Dendritic cell treated with granulocyte-macrophage colony-stimulating factor and Interleukin-4, amounts not matched to agents 40 ng/mL and 50 ng/mL, for 4 days (primary cell): ENCODE measurements at regions not wholly inside any gene's neighbourhood (a gene's known extent, or its start where the extent isn't known, plus 50 kb on each side); places are given as distances from the start of the nearest gene placed in this dataset.
"Not testable (repeated sequence)": the region's sequence is repeated elsewhere in the genome, so short reads cannot be mapped to it uniquely, and the experiment has no call there.

Source experiments
- H3K27ac Mint-ChIP-seq: one replicate; pipeline ENCODE4 v1.8.0; 2022; ENCODE audit warnings: mild to moderate bottlenecking, mixed read lengths
- H3K27me3 Mint-ChIP-seq: one replicate; pipeline ENCODE4 v1.8.0; 2022; ENCODE audit warnings: mild to moderate bottlenecking, mixed read lengths
- H3K36me3 Mint-ChIP-seq: one replicate; pipeline ENCODE4 v1.8.0; 2022; ENCODE audit warnings: low read depth, mixed read lengths
- H3K4me1 Mint-ChIP-seq: one replicate; pipeline ENCODE4 v1.8.0; 2022; ENCODE audit warnings: low read depth, mixed read lengths
- H3K4me3 Mint-ChIP-seq: one replicate; pipeline ENCODE4 v1.8.0; 2022; ENCODE audit warnings: mild to moderate bottlenecking, moderate library complexity, mixed read lengths
- H3K9me3 Mint-ChIP-seq: one replicate; pipeline ENCODE4 v1.8.0; 2022; ENCODE audit warnings: mixed read lengths
- intact Hi-C: fragments of 100-400 bp; cut with micrococcal nuclease; formaldehyde crosslinking; loops from one replicate; pipeline ENCODE4 v1.15.0; 2022

GRCh38 chr6:119801056-119801455 is 451.5 kb upstream of the MAN1A1 start:
- intact Hi-C loops, result loop anchor here (10.0 kb wide), 1 partner anchor 494 kb away; no protein-coding TSS in a partner anchor
- Mint-ChIP-seq H3K36me3 (no peaks in the 10 kb centered on the region), H3K4me1 (no peaks in the 10 kb centered on the region), H3K27ac (no peak overlapping the region), H3K9me3 (no peaks in the 10 kb centered on the region), H3K27me3 (no peaks in the 10 kb centered on the region), H3K4me3 (no peak overlapping the region)

GRCh38 chr6:119800526-119800925 is 451.0 kb upstream of the MAN1A1 start:
- Mint-ChIP-seq H3K4me1 (no peaks in the 10 kb centered on the region), H3K36me3 (no peaks in the 10 kb centered on the region), H3K4me3 (no peak overlapping the region), H3K27me3 (no peaks in the 10 kb centered on the region), H3K9me3 (no peaks in the 10 kb centered on the region), H3K27ac (no peak overlapping the region)
- intact Hi-C loops, result loop anchor here (10.0 kb wide), 1 partner anchor 494 kb away; no protein-coding TSS in a partner anchor

GRCh38 chr6:119799596-119800509 is 450.3 kb upstream of the MAN1A1 start:
- no peaks in the 10 kb centered on the region for H3K36me3 Mint-ChIP-seq
- no peaks in the 10 kb centered on the region for H3K4me1 Mint-ChIP-seq
- H3K4me3 Mint-ChIP-seq, result no peak overlapping the region
- no peaks in the 10 kb centered on the region for H3K9me3 Mint-ChIP-seq
- intact Hi-C loops, result loop anchor here (10.0 kb wide), 1 partner anchor 495 kb away; no protein-coding TSS in a partner anchor
- no peaks in the 10 kb centered on the region for H3K27me3 Mint-ChIP-seq
- H3K27ac Mint-ChIP-seq, result no peak overlapping the region

- Mint-ChIP-seq H3K36me3 (no peaks in the 10 kb centered on the region), H3K27me3 (no peaks in the 10 kb centered on the region), H3K27ac (no peak overlapping the region), H3K4me3 (no peak overlapping the region), H3K4me1 (no peaks in the 10 kb centered on the region), H3K9me3 (peaks cover 14% of the 10 kb centered on the region)
- intact Hi-C loops, result no loop called here
Observed at GRCh38 chr6:119791736-119792135, 442.2 kb upstream of the MAN1A1 start.

- Mint-ChIP-seq H3K9me3 (no peaks in the 10 kb centered on the region), H3K27ac (no peak overlapping the region), H3K4me3 (no peak overlapping the region), H3K36me3 (no peaks in the 10 kb centered on the region), H3K4me1 (no peaks in the 10 kb centered on the region), H3K27me3 (no peaks in the 10 kb centered on the region)
- intact Hi-C loops, result no loop called here
Observed at GRCh38 chr6:119781365-119781764, 431.8 kb upstream of the MAN1A1 start.

GRCh38 chr6:119768201-119768600 is 418.6 kb upstream of the MAN1A1 start:
- Mint-ChIP-seq H3K27me3 (no peaks in the 10 kb centered on the region), H3K4me3 (no peak overlapping the region), H3K36me3 (no peaks in the 10 kb centered on the region), H3K27ac (no peak overlapping the region), H3K4me1 (peaks cover 9% of the 10 kb centered on the region), H3K9me3 (peaks cover 33% of the 10 kb centered on the region)
- intact Hi-C loops, result loop anchor here (10.0 kb wide), 1 partner anchor 247 kb away; no protein-coding TSS in a partner anchor

- no peaks in the 10 kb centered on the region for H3K36me3 Mint-ChIP-seq
- intact Hi-C loops, result loop anchor here (10.0 kb wide), 1 partner anchor 250 kb away; no protein-coding TSS in a partner anchor
- H3K27me3 Mint-ChIP-seq, result no peaks in the 10 kb centered on the region
- peaks cover 9% of the 10 kb centered on the region for H3K4me1 Mint-ChIP-seq
- peaks cover 13% of the 10 kb centered on the region for H3K9me3 Mint-ChIP-seq
- no peak overlapping the region for H3K27ac Mint-ChIP-seq
- no peak overlapping the region for H3K4me3 Mint-ChIP-seq
Observed at GRCh38 chr6:119764927-119765681, 415.5 kb upstream of the MAN1A1 start.

GRCh38 chr6:119760046-119760445 is 410.5 kb upstream of the MAN1A1 start:
- H3K4me3 Mint-ChIP-seq, result no peak overlapping the region
- H3K27me3 Mint-ChIP-seq, result no peaks in the 10 kb centered on the region
- intact Hi-C loops, result loop anchor here (10.0 kb wide), 1 partner anchor 255 kb away; no protein-coding TSS in a partner anchor
- H3K36me3 Mint-ChIP-seq, result no peaks in the 10 kb centered on the region
- no peak overlapping the region for H3K27ac Mint-ChIP-seq
- H3K4me1 Mint-ChIP-seq, result no peaks in the 10 kb centered on the region
- no peaks in the 10 kb centered on the region for H3K9me3 Mint-ChIP-seq

- intact Hi-C loops, result no loop called here
- Mint-ChIP-seq H3K9me3 (no peaks in the 10 kb centered on the region), H3K4me3 (no peak overlapping the region), H3K4me1 (no peaks in the 10 kb centered on the region), H3K36me3 (no peaks in the 10 kb centered on the region), H3K27me3 (no peaks in the 10 kb centered on the region), H3K27ac (no peak overlapping the region)
Observed at GRCh38 chr6:119758385-119758784, 408.8 kb upstream of the MAN1A1 start.

- Mint-ChIP-seq H3K4me1 (no peaks in the 10 kb centered on the region), H3K27ac (no peak overlapping the region), H3K36me3 (no peaks in the 10 kb centered on the region), H3K9me3 (no peaks in the 10 kb centered on the region), H3K27me3 (no peaks in the 10 kb centered on the region), H3K4me3 (no peak overlapping the region)
- intact Hi-C loops, result no loop called here
Observed at GRCh38 chr6:119757467-119757866, 407.9 kb upstream of the MAN1A1 start.

- no peaks in the 10 kb centered on the region for H3K4me1 Mint-ChIP-seq
- no peak overlapping the region for H3K4me3 Mint-ChIP-seq
- H3K27me3 Mint-ChIP-seq, result no peaks in the 10 kb centered on the region
- H3K9me3 Mint-ChIP-seq, result peaks cover 15% of the 10 kb centered on the region
- no peaks in the 10 kb centered on the region for H3K36me3 Mint-ChIP-seq
- no peak overlapping the region for H3K27ac Mint-ChIP-seq
- intact Hi-C loops, result loop anchor here (10.0 kb wide), 2 partner anchors 305 to 595 kb away; no protein-coding TSS in a partner anchor
Observed at GRCh38 chr6:119749335-119749734, 399.8 kb upstream of the MAN1A1 start.

GRCh38 chr6:119748535-119748934 is 399.0 kb upstream of the MAN1A1 start:
- not testable (repeated sequence) for H3K4me3 Mint-ChIP-seq, H3K36me3 Mint-ChIP-seq, H3K27me3 Mint-ChIP-seq, H3K4me1 Mint-ChIP-seq, H3K27ac Mint-ChIP-seq
- intact Hi-C loops, result loop anchor here (10.0 kb wide), 2 partner anchors 306 to 594 kb away; no protein-coding TSS in a partner anchor
- H3K9me3 Mint-ChIP-seq, result peaks cover 15% of the 10 kb centered on the region

- no peaks in the 10 kb centered on the region for H3K27me3 Mint-ChIP-seq
- no peaks in the 10 kb centered on the region for H3K36me3 Mint-ChIP-seq
- intact Hi-C loops, result loop anchor here (5.0 to 10.0 kb wide), 3 partner anchors 313 to 1565 kb away; no protein-coding TSS in a partner anchor
- no peak overlapping the region for H3K27ac Mint-ChIP-seq
- H3K4me3 Mint-ChIP-seq, result no peak overlapping the region
- H3K4me1 Mint-ChIP-seq, result no peaks in the 10 kb centered on the region
- H3K9me3 Mint-ChIP-seq, result no peaks in the 10 kb centered on the region
Observed at GRCh38 chr6:119742188-119742803, 392.7 kb upstream of the MAN1A1 start.
